ENCODE measurements at regions not wholly inside any gene's neighbourhood (a gene's known extent, or its start where the extent isn't known, plus 50 kb on each side); places are given as distances from the start of the nearest gene placed in this dataset.

DNA sequence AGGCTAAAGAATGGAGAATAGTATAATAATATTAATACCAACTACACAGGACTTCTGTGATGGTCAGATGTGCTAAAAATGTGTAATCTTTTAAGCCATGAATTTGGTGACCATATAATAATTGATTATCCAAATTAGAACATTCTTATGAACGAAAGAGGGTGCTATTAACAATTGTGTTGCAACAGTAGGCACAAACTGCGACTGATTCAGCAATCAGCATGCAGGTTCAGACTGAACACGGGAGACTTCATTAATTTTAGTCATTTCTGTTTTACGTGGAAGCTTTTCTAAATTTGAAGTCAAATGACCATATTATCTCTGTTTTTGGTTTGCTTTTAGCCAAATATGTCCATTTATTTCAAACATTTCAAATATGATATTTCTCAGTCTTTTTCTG, 54.6 kb upstream of the CHST9 start:
- in situ Hi-C loops (cut with HindIII; ENCODE audit: low sequenced_read_pairs), result no loop called here

DNA sequence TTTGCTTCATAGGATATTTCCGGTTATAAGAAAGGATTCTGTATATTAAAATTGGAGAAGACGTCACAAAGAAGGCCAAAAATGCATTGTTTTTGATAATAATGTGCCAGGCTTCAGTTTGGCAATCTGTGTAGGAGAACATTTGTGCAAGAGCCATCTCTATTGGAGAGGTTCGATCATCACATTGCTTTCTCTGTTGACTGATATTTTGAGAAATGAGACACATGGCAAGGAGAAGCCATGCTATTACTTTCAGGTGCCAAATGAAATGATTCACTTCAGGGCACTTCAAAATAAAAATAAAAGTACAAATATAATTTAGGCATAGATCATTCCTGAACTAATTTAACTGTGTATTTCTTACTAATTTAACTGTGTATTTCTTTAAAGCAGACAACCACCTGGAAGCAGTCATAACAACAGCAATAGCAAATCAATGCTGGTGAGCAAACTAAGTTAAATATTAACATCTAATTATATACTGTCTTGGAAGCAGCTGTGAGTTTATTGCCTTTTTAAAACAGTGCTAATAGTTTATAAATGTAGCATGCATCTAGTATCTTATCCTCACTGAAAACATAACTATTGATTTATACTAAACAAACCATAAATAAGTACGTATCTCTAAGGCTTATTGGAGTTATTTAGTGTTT, 50.2 kb upstream of the CHST9 start:
- in situ Hi-C loops (cut with HindIII; ENCODE audit: low sequenced_read_pairs), result no loop called here
